Gastroesophageal sphincter (tissue), 4 donors: ENCODE measurements at regions not wholly inside any gene's neighbourhood (a gene's known extent, or its start where the extent isn't known, plus 50 kb on each side); places are given as distances from the start of the nearest gene placed in this dataset.

ENCODE experiments used
- ATAC-seq: fragments of 150-250 bp; one replicate; pipeline ENCODE4 v1.9.1; 2016; ENCODE audit warnings: mild to moderate bottlenecking, moderate library complexity
- H3K27ac ChIP-seq, 4 donors: fragments of 200-600 bp; sonication (generic) in 3 of 4; 1 replicate in 3 of 4; 2 replicates in 1 of 4; pipeline ENCODE4 v1.5.1; 2016 to 2019
- H3K27me3 ChIP-seq: fragments of 200-600 bp; sonication (generic); one replicate; pipeline ENCODE4 v1.5.1; 2019
- H3K36me3 ChIP-seq, 2 donors: fragments of 200-600 bp; sonication (generic); one replicate each; pipeline ENCODE4 v1.5.1; 2019; ENCODE audit warnings: control low read depth in 1 of 2
- H3K4me1 ChIP-seq, 3 donors: fragments of 200-600 bp; sonication (generic); 1 replicate in 2 of 3; 2 replicates in 1 of 3; pipeline ENCODE4 v1.5.1; 2016 to 2019; ENCODE audit warnings: control low read depth in 2 of 3
- H3K4me3 ChIP-seq, 2 donors: fragments of 200-600 bp; sonication (generic); one replicate each; pipeline ENCODE4 v1.5.1; 2019; ENCODE audit warnings: mild to moderate bottlenecking in 1 of 2, moderate library complexity in 1 of 2
- H3K9me3 ChIP-seq, 3 donors: fragments of 200-600 bp; sonication (generic); one replicate each; pipeline ENCODE4 v1.5.1; 2017 to 2019; ENCODE audit warnings: control low read depth in 2 of 3
- CTCF ChIP-seq, 4 experiments: fragments of 200-600 bp in 2 of 4; fragments of 450-650 bp in 2 of 4; sonication (generic) in 1 of 4; IDR thresholded peaks; one replicate each; pipeline ENCODE4 v1.5.1; 2017 to 2019; ENCODE audit warnings: antibody characterized with exemption in 4 of 4, mild to moderate bottlenecking in 2 of 4, moderate library complexity in 2 of 4
- EP300 ChIP-seq: sonication (generic); formaldehyde crosslinking; IDR thresholded peaks from one replicate; pipeline ENCODE4 v1.6.1; 2017; ENCODE audit warnings: antibody characterized with exemption, mild to moderate bottlenecking
- POLR2A ChIP-seq, 2 donors: fragments of 450-650 bp; IDR thresholded peaks; one replicate each; pipeline ENCODE4 v1.6.1; 2017; ENCODE audit warnings: antibody characterized with exemption in 2 of 2, mild to moderate bottlenecking in 2 of 2, moderate library complexity in 1 of 2
- POLR2AphosphoS5 ChIP-seq: sonication (generic); formaldehyde crosslinking; IDR thresholded peaks from one replicate; pipeline ENCODE4 v1.6.1; 2017; ENCODE audit warnings: antibody characterized with exemption
- WGBS, 2 donors: methylation state at CpG; one replicate each; pipeline ENCODE4 v1.1.5; 2018; ENCODE audit warnings: low coverage in 1 of 2; 5-methylcytosine and 5-hydroxymethylcytosine counted together

GRCh38 chr5:19058216-19058615, 929.8 kb downstream of the CDH18 start:
- Histone ChIP-seq H3K9me3 (no peaks in the 10 kb centered on the region), H3K27me3 (no peaks in the 10 kb centered on the region), H3K36me3 (no peaks in the 10 kb centered on the region), H3K4me3 (no peak overlapping the region), H3K4me1 (no peaks in the 10 kb centered on the region), H3K27ac (no peak overlapping the region)
- TF ChIP-seq POLR2AphosphoS5 = no peak
- TF ChIP-seq CTCF (IDR thresholded peaks at IDR 0.05) = no peak
- TF ChIP-seq POLR2A (IDR thresholded peaks at IDR 0.05) = no peak
- TF ChIP-seq EP300 = no peak
- 87 to 89% methylated on average over 2 of the region's 2 CpGs for WGBS, 2 donors
- no peak for ATAC-seq

- Histone ChIP-seq H3K4me3 (no peak overlapping the region), H3K27ac (no peak overlapping the region), H3K9me3 (no peaks in the 10 kb centered on the region), H3K36me3 (no peaks in the 10 kb centered on the region), H3K27me3 (no peaks in the 10 kb centered on the region), H3K4me1 (no peaks in the 10 kb centered on the region)
- ATAC-seq = no peak
- no peak for TF ChIP-seq POLR2A (IDR thresholded peaks at IDR 0.05)
- TF ChIP-seq POLR2AphosphoS5 = no peak
- TF ChIP-seq CTCF (IDR thresholded peaks at IDR 0.05) = no peak
- no peak for TF ChIP-seq EP300
Observed at GRCh38 chr5:19064094-19064493, 923.9 kb downstream of the CDH18 start.

- Histone ChIP-seq H3K36me3 (no peaks in the 10 kb centered on the region), H3K4me1 (no peaks in the 10 kb centered on the region), H3K4me3 (no peak overlapping the region), H3K27me3 (no peaks in the 10 kb centered on the region), H3K27ac (no peak overlapping the region), H3K9me3 (no peaks in the 10 kb centered on the region)
- TF ChIP-seq CTCF (IDR thresholded peaks at IDR 0.05) (no peak), POLR2A (IDR thresholded peaks at IDR 0.05) (no peak), EP300 (no peak), POLR2AphosphoS5 (no peak)
- WGBS, 2 donors = 53 to 70% methylated on average over 1 of the region's 1 CpG
- no peak for ATAC-seq
Observed at GRCh38 chr5:19067741-19068140, 920.3 kb downstream of the CDH18 start.

GRCh38 chr5:19098434-19098833, 889.6 kb downstream of the CDH18 start:
- Histone ChIP-seq H3K4me3 (no peak overlapping the region), H3K27ac (no peak overlapping the region), H3K4me1 (no peaks in the 10 kb centered on the region), H3K36me3 (no peaks in the 10 kb centered on the region), H3K27me3 (no peaks in the 10 kb centered on the region), H3K9me3 (no peaks in the 10 kb centered on the region)
- no peak for ATAC-seq
- TF ChIP-seq EP300 (no peak), CTCF (IDR thresholded peaks at IDR 0.05) (no peak), POLR2AphosphoS5 (no peak)

- H3K27me3 ChIP-seq = no peaks in the 10 kb centered on the region
- 29 to 86% methylated on average over 1 of the region's 1 CpG for WGBS, 2 donors
- TF ChIP-seq CTCF (IDR thresholded peaks at IDR 0.05) (no peak), POLR2AphosphoS5 (no peak), POLR2A (IDR thresholded peaks at IDR 0.05) (no peak), EP300 (no peak)
- H3K27ac ChIP-seq = no peak overlapping the region
- ATAC-seq = no peak
- H3K9me3 ChIP-seq = no peaks in the 10 kb centered on the region
- no peaks in the 10 kb centered on the region for H3K36me3 ChIP-seq
- H3K4me3 ChIP-seq = no peak overlapping the region
- H3K4me1 ChIP-seq = no peaks in the 10 kb centered on the region
Observed at GRCh38 chr5:19099195-19099594, 888.8 kb downstream of the CDH18 start.
